GM23338 (cell line): ENCODE measurements at regions not wholly inside any gene's neighbourhood (a gene's known extent, or its start where the extent isn't known, plus 50 kb on each side); places are given as distances from the start of the nearest gene placed in this dataset.

ENCODE experiments used
- ATAC-seq: fragments of 200-7000 bp; cut with Tn5 transposase; 3 replicates; pipeline ENCODE4 v1.9.1; 2020
- DNase-seq: peaks from one replicate; pipeline ENCODE4 v3.0.0-alpha.2; 2015; ENCODE audit warnings: low spot score
- H2AFZ ChIP-seq: fragments of 200-600 bp; sonication (generic); 2 replicates; pipeline ENCODE4 v1.8.0; 2016; ENCODE audit warnings: antibody characterized with exemption, mild to moderate bottlenecking, moderate library complexity
- H3F3A ChIP-seq: fragments of 200-600 bp; sonication (generic); replicated peaks from 2 replicates; pipeline ENCODE4 v1.8.0; 2017; ENCODE audit warnings: antibody characterized with exemption, mixed run types, low read depth
- H3K27ac ChIP-seq: fragments of 200-600 bp; sonication (generic); 2 replicates; pipeline ENCODE4 v1.6.1; 2016; ENCODE audit warnings: low read depth
- H3K27me3 ChIP-seq: fragments of 200-600 bp; sonication (generic); 2 replicates; pipeline ENCODE4 v1.8.0; 2016; ENCODE audit warnings: mild to moderate bottlenecking, mixed run types, moderate library complexity; ENCODE audit not compliant: insufficient read depth
- H3K36me3 ChIP-seq: fragments of 200-600 bp; sonication (generic); 2 replicates; pipeline ENCODE4 v1.8.0; 2016; ENCODE audit warnings: mild to moderate bottlenecking; ENCODE audit not compliant: insufficient read depth
- H3K4me1 ChIP-seq: fragments of 200-600 bp; sonication (generic); 2 replicates; pipeline ENCODE4 v1.8.0; 2016; ENCODE audit warnings: mild to moderate bottlenecking, moderate library complexity; ENCODE audit not compliant: insufficient read depth
- H3K4me2 ChIP-seq: fragments of 200-600 bp; sonication (generic); 2 replicates; pipeline ENCODE4 v1.7.1; 2017; ENCODE audit warnings: mixed run types
- H3K4me3 ChIP-seq: fragments of 200-600 bp; sonication (generic); 2 replicates; pipeline ENCODE4 v1.6.1; 2016; ENCODE audit warnings: mixed run types
- H3K79me2 ChIP-seq: fragments of 200-600 bp; sonication (generic); replicated peaks from 2 replicates; pipeline ENCODE4 v1.8.0; 2017; ENCODE audit warnings: mild to moderate bottlenecking; ENCODE audit not compliant: insufficient read depth
- H3K9me2 ChIP-seq: fragments of 200-600 bp; sonication (generic); 2 replicates; pipeline ENCODE4 v1.8.0; 2017; ENCODE audit not compliant: insufficient read depth
- H4K20me1 ChIP-seq: fragments of 200-600 bp; sonication (generic); replicated peaks from 2 replicates; pipeline ENCODE4 v1.8.0; 2017; ENCODE audit warnings: mild to moderate bottlenecking; ENCODE audit not compliant: insufficient read depth
- H3K27ac Mint-ChIP-seq: 2 replicates; pipeline ENCODE4 v1.8.0; 2020; ENCODE audit warnings: inconsistent platforms, mild to moderate bottlenecking, moderate library complexity, mixed read lengths
- H3K27me3 Mint-ChIP-seq: 3 replicates; pipeline ENCODE4 v1.8.0; 2022; ENCODE audit warnings: low read depth, mild to moderate bottlenecking, moderate library complexity, mixed read lengths, inconsistent platforms; ENCODE audit not compliant: insufficient read depth, poor library complexity
- H3K36me3 Mint-ChIP-seq: 3 replicates; pipeline ENCODE4 v1.8.0; 2021; ENCODE audit warnings: low read depth, mild to moderate bottlenecking, inconsistent platforms, moderate library complexity, mixed read lengths
- H3K4me1 Mint-ChIP-seq: 3 replicates; pipeline ENCODE4 v1.8.0; 2020; ENCODE audit warnings: mild to moderate bottlenecking, inconsistent platforms, mixed read lengths
- H3K4me3 Mint-ChIP-seq: 3 replicates; pipeline ENCODE4 v1.8.0; 2021; ENCODE audit warnings: moderate library complexity, mild to moderate bottlenecking, inconsistent platforms, mixed read lengths
- H3K9me3 Mint-ChIP-seq: 3 replicates; pipeline ENCODE4 v1.8.0; 2020; ENCODE audit warnings: moderate library complexity, mild to moderate bottlenecking, inconsistent platforms, mixed read lengths
- EZH2 ChIP-seq: fragments of 200-600 bp; sonication (generic); IDR thresholded peaks from one replicate; pipeline ENCODE4 v1.8.0; 2017; ENCODE audit warnings: antibody characterized with exemption, mild to moderate bottlenecking, low read depth; ENCODE audit not compliant: unreplicated experiment
- ZNF114 ChIP-seq: fragments of 250-450 bp; sonication (Bioruptor Pico); IDR thresholded peaks from 2 replicates; pipeline ENCODE4 v1.5.0; 2020; ENCODE audit warnings: mild to moderate bottlenecking, moderate library complexity
- TF ChIP-seq, protein P1 (sequence below): fragments of 250-450 bp; sonication (Bioruptor Pico); IDR thresholded peaks from 2 replicates; pipeline ENCODE4 v1.5.0; 2020; ENCODE audit warnings: mild to moderate bottlenecking, moderate library complexity
- TF ChIP-seq, protein P2 (sequence below): IDR thresholded peaks from 2 replicates; pipeline ENCODE4 v1.6.1; 2016; ENCODE audit warnings: antibody characterized with exemption

DNA sequence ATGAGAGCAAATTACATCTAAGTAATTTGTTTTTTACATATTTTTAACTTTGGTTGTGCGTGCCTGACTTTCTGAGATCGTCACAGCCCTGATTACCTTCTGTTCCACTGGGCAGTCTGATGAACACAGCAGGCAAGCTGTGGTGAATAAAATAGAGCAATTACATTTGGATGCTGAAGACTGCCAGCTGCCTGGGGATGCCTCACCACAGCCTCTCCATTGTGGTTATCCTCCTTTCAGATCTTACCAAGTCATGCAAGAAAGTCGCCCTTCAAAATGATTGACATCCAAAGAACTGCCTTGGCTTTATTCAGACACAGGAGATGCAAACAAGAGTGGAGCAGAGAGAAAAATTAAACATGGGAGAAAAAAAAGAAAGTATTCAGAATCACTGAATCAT lies 456.6 kb upstream of the TMPO start:
- Histone ChIP-seq H3K9me2 (peaks cover 5% of the 10 kb centered on the region), H3K4me1 (peaks cover 19% of the 10 kb centered on the region; the same call in 1 of the 2 replicates), H3F3A (no peaks in the 10 kb centered on the region), H3K79me2 (no peaks in the 10 kb centered on the region), H4K20me1 (no peaks in the 10 kb centered on the region), H3K4me2 (no peak overlapping the region), H2AFZ (no peak overlapping the region), H3K27ac (no peak overlapping the region), H3K27me3 (no peaks in the 10 kb centered on the region), H3K4me3 (no peak overlapping the region), H3K36me3 (no peaks in the 10 kb centered on the region)
- Mint-ChIP-seq H3K27ac (no peak overlapping the region), H3K27me3 (no peaks in the 10 kb centered on the region), H3K36me3 (no peaks in the 10 kb centered on the region), H3K4me1 (peaks cover 9% of the 10 kb centered on the region; the same call in 1 of the 3 replicates), H3K4me3 (no peak overlapping the region), H3K9me3 (no peaks in the 10 kb centered on the region)
- ATAC-seq (no peak), DNase-seq (no peak)
- TF ChIP-seq EZH2, result no peak
- no peak for TF ChIP-seq ZNF114
- TF ChIP-seq, protein P1, sequence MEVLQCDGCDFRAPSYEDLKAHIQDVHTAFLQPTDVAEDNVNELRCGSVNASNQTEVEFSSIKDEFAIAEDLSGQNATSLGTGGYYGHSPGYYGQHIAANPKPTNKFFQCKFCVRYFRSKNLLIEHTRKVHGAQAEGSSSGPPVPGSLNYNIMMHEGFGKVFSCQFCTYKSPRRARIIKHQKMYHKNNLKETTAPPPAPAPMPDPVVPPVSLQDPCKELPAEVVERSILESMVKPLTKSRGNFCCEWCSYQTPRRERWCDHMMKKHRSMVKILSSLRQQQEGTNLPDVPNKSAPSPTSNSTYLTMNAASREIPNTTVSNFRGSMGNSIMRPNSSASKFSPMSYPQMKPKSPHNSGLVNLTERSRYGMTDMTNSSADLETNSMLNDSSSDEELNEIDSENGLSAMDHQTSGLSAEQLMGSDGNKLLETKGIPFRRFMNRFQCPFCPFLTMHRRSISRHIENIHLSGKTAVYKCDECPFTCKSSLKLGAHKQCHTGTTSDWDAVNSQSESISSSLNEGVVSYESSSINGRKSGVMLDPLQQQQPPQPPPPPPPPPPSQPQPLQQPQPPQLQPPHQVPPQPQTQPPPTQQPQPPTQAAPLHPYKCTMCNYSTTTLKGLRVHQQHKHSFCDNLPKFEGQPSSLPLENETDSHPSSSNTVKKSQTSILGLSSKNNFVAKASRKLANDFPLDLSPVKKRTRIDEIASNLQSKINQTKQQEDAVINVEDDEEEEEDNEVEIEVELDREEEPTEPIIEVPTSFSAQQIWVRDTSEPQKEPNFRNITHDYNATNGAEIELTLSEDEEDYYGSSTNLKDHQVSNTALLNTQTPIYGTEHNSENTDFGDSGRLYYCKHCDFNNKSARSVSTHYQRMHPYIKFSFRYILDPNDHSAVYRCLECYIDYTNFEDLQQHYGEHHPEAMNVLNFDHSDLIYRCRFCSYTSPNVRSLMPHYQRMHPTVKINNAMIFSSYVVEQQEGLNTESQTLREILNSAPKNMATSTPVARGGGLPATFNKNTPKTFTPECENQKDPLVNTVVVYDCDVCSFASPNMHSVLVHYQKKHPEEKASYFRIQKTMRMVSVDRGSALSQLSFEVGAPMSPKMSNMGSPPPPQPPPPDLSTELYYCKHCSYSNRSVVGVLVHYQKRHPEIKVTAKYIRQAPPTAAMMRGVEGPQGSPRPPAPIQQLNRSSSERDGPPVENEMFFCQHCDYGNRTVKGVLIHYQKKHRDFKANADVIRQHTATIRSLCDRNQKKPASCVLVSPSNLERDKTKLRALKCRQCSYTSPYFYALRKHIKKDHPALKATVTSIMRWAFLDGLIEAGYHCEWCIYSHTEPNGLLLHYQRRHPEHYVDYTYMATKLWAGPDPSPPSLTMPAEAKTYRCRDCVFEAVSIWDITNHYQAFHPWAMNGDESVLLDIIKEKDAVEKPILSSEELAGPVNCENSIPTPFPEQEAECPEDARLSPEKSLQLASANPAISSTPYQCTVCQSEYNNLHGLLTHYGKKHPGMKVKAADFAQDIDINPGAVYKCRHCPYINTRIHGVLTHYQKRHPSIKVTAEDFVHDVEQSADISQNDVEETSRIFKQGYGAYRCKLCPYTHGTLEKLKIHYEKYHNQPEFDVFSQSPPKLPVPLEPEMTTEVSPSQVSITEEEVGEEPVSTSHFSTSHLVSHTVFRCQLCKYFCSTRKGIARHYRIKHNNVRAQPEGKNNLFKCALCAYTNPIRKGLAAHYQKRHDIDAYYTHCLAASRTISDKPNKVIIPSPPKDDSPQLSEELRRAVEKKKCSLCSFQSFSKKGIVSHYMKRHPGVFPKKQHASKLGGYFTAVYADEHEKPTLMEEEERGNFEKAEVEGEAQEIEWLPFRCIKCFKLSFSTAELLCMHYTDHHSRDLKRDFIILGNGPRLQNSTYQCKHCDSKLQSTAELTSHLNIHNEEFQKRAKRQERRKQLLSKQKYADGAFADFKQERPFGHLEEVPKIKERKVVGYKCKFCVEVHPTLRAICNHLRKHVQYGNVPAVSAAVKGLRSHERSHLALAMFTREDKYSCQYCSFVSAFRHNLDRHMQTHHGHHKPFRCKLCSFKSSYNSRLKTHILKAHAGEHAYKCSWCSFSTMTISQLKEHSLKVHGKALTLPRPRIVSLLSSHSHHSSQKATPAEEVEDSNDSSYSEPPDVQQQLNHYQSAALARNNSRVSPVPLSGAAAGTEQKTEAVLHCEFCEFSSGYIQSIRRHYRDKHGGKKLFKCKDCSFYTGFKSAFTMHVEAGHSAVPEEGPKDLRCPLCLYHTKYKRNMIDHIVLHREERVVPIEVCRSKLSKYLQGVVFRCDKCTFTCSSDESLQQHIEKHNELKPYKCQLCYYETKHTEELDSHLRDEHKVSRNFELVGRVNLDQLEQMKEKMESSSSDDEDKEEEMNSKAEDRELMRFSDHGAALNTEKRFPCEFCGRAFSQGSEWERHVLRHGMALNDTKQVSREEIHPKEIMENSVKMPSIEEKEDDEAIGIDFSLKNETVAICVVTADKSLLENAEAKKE (CRISPR knock-in tag), result no peak
- TF ChIP-seq, protein P2, sequence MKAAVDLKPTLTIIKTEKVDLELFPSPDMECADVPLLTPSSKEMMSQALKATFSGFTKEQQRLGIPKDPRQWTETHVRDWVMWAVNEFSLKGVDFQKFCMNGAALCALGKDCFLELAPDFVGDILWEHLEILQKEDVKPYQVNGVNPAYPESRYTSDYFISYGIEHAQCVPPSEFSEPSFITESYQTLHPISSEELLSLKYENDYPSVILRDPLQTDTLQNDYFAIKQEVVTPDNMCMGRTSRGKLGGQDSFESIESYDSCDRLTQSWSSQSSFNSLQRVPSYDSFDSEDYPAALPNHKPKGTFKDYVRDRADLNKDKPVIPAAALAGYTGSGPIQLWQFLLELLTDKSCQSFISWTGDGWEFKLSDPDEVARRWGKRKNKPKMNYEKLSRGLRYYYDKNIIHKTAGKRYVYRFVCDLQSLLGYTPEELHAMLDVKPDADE, result no peak
